IMR-90 (cell line): ENCODE measurements at regions not wholly inside any gene's neighbourhood (a gene's known extent, or its start where the extent isn't known, plus 50 kb on each side); places are given as distances from the start of the nearest gene placed in this dataset.

Source experiments
- BHLHE40 ChIP-seq: fragments of 150-350 bp; IDR thresholded peaks from 2 replicates; pipeline ENCODE4 v1.6.1; 2016; ENCODE audit warnings: mild to moderate bottlenecking, low read depth, low read length
- CEBPB ChIP-seq: IDR thresholded peaks from 2 replicates; pipeline ENCODE4 v1.6.1; 2012; ENCODE audit warnings: low read depth, low read length, improper control_type of control experiment
- FOS ChIP-seq: fragments of 150-350 bp; IDR thresholded peaks from 2 replicates; pipeline ENCODE4 v1.6.1; 2016; ENCODE audit warnings: low read depth, low read length
- MAFK ChIP-seq: IDR thresholded peaks from 2 replicates; pipeline ENCODE4 v1.6.1; 2012; ENCODE audit warnings: low read depth, low read length, improper control_type of control experiment
- MAZ ChIP-seq: IDR thresholded peaks from 2 replicates; pipeline ENCODE4 v1.6.1; 2012; ENCODE audit warnings: low read depth, mild to moderate bottlenecking, low read length, improper control_type of control experiment, moderate library complexity, borderline replicate concordance
- MXI1 ChIP-seq: IDR thresholded peaks from 2 replicates; pipeline ENCODE4 v1.6.1; 2012; ENCODE audit warnings: low read depth, mild to moderate bottlenecking, low read length, moderate library complexity, borderline replicate concordance
- POLR2A ChIP-seq: IDR thresholded peaks from 2 replicates; pipeline ENCODE4 v1.6.1; 2012; ENCODE audit warnings: mild to moderate bottlenecking, low read depth, low read length
- RAD21 ChIP-seq: IDR thresholded peaks from 2 replicates; pipeline ENCODE4 v1.6.1; 2012; ENCODE audit warnings: low read length, improper control_type of control experiment
- RCOR1 ChIP-seq: IDR thresholded peaks from 2 replicates; pipeline ENCODE4 v1.6.1; 2012; ENCODE audit warnings: mild to moderate bottlenecking, low read length, improper control_type of control experiment; ENCODE audit not compliant: insufficient replicate concordance
- RFX5 ChIP-seq: IDR thresholded peaks from 2 replicates; pipeline ENCODE4 v1.8.0; 2012; ENCODE audit warnings: low read depth, mild to moderate bottlenecking, low read length, moderate library complexity
- SMC3 ChIP-seq: fragments of 150-350 bp; IDR thresholded peaks from 2 replicates; pipeline ENCODE4 v1.6.1; 2016; ENCODE audit warnings: low read depth, mild to moderate bottlenecking, antibody characterized with exemption, low read length, moderate library complexity
- TF ChIP-seq, protein P1 (sequence below): conservative IDR thresholded peaks from 2 replicates; pipeline ENCODE4 v1.5.1; 2012; ENCODE audit warnings: mild to moderate bottlenecking, low read depth, low read length, improper control_type of control experiment
- TF ChIP-seq, protein P2 (sequence below): fragments of 150-350 bp; IDR thresholded peaks from 2 replicates; pipeline ENCODE4 v1.6.1; 2017; ENCODE audit warnings: mild to moderate bottlenecking, antibody characterized with exemption, low read length, low read depth
- TF ChIP-seq, protein P3 (sequence below): fragments of 150-350 bp; IDR thresholded peaks from 2 replicates; pipeline ENCODE4 v1.6.1; 2016; ENCODE audit warnings: low read depth, mild to moderate bottlenecking, low read length, moderate library complexity, borderline replicate concordance

DNA sequence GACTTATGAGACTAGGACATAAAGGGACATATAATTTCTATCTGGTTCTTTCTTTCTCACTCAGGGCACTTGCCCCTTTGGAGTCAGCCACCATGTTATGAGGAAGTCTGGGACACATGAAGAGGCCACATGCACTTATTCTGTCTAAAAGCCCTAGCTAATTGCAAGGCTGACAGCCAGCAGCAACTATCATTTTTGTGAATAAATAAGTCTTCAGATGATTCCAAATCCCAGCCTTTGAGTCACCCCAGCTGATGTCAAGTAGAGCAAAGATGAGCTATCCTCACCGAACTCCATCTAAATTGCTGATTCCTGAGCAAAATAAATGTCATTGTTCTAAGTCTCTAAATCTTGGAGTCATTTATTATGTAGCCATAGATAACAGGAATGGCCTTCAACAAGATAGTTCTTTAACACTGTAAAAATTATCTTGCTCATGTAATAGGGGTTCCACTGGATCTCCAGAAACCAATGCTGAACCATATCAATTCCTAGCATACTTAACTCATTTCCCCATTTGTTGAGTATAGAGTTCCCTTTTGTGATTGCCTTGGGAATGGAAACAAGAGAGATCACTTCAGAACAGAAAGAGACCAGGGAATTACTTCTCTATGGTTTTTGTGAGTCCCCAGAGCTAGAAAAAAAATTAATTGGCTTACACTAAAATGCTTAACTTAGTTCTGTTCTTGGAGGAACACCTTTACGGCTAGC, 50.6 kb upstream of the FN1 start:
- TF ChIP-seq, protein P1, sequence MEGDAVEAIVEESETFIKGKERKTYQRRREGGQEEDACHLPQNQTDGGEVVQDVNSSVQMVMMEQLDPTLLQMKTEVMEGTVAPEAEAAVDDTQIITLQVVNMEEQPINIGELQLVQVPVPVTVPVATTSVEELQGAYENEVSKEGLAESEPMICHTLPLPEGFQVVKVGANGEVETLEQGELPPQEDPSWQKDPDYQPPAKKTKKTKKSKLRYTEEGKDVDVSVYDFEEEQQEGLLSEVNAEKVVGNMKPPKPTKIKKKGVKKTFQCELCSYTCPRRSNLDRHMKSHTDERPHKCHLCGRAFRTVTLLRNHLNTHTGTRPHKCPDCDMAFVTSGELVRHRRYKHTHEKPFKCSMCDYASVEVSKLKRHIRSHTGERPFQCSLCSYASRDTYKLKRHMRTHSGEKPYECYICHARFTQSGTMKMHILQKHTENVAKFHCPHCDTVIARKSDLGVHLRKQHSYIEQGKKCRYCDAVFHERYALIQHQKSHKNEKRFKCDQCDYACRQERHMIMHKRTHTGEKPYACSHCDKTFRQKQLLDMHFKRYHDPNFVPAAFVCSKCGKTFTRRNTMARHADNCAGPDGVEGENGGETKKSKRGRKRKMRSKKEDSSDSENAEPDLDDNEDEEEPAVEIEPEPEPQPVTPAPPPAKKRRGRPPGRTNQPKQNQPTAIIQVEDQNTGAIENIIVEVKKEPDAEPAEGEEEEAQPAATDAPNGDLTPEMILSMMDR, result no peak
- TF ChIP-seq CEBPB (no peak), RAD21 (no peak), RFX5 (no peak), BHLHE40 (no peak), MXI1 (no peak), MAFK (no peak), POLR2A (no peak), SMC3 (no peak), FOS (no peak), RCOR1 (no peak), MAZ (no peak)
- TF ChIP-seq, protein P2, sequence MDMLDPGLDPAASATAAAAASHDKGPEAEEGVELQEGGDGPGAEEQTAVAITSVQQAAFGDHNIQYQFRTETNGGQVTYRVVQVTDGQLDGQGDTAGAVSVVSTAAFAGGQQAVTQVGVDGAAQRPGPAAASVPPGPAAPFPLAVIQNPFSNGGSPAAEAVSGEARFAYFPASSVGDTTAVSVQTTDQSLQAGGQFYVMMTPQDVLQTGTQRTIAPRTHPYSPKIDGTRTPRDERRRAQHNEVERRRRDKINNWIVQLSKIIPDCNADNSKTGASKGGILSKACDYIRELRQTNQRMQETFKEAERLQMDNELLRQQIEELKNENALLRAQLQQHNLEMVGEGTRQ, result no peak
- TF ChIP-seq, protein P3, sequence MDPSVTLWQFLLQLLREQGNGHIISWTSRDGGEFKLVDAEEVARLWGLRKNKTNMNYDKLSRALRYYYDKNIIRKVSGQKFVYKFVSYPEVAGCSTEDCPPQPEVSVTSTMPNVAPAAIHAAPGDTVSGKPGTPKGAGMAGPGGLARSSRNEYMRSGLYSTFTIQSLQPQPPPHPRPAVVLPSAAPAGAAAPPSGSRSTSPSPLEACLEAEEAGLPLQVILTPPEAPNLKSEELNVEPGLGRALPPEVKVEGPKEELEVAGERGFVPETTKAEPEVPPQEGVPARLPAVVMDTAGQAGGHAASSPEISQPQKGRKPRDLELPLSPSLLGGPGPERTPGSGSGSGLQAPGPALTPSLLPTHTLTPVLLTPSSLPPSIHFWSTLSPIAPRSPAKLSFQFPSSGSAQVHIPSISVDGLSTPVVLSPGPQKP, result no peak
